Parathyroid adenoma (tissue), 2 donors: ENCODE measurements at regions not wholly inside any gene's neighbourhood (a gene's known extent, or its start where the extent isn't known, plus 50 kb on each side); places are given as distances from the start of the nearest gene placed in this dataset.
"Not testable (repeated sequence)": the region's sequence is repeated elsewhere in the genome, so short reads cannot be mapped to it uniquely, and the experiment has no call there.

Source experiments
- H2AFZ ChIP-seq: fragments of 300-600 bp; sonication (generic); one replicate; pipeline ENCODE4 v1.7.0; 2017; ENCODE audit warnings: antibody characterized with exemption, mild to moderate bottlenecking
- H3K27ac ChIP-seq: fragments of 300-600 bp; sonication (generic); one replicate; pipeline ENCODE4 v1.7.0; 2017
- H3K27me3 ChIP-seq: fragments of 300-600 bp; sonication (generic); one replicate; pipeline ENCODE4 v1.7.0; 2017; ENCODE audit warnings: low read length; ENCODE audit not compliant: control insufficient read depth, insufficient read depth
- H3K36me3 ChIP-seq: fragments of 300-600 bp; sonication (generic); one replicate; pipeline ENCODE4 v1.7.0; 2017; ENCODE audit warnings: low read length; ENCODE audit not compliant: control insufficient read depth, insufficient read depth
- H3K4me1 ChIP-seq: fragments of 300-600 bp; sonication (generic); one replicate; pipeline ENCODE4 v1.7.0; 2017; ENCODE audit warnings: control low read depth
- H3K4me2 ChIP-seq: fragments of 300-600 bp; sonication (generic); one replicate; pipeline ENCODE4 v1.7.0; 2017; ENCODE audit warnings: low read length
- H3K4me3 ChIP-seq: fragments of 300-600 bp; sonication (generic); one replicate; pipeline ENCODE4 v1.7.0; 2017; ENCODE audit warnings: low read depth, low read length
- H3K79me2 ChIP-seq: fragments of 300-600 bp; sonication (generic); one replicate; pipeline ENCODE4 v1.7.0; 2017; ENCODE audit warnings: control low read depth
- H3K9ac ChIP-seq: fragments of 300-600 bp; sonication (generic); one replicate; pipeline ENCODE4 v1.7.0; 2017; ENCODE audit warnings: mild to moderate bottlenecking
- H3K9me3 ChIP-seq: fragments of 300-600 bp; sonication (generic); one replicate; pipeline ENCODE4 v1.7.0; 2017; ENCODE audit warnings: low read length; ENCODE audit not compliant: control insufficient read depth
- CTCF ChIP-seq: fragments of 300-600 bp; sonication (generic); IDR thresholded peaks from one replicate; pipeline ENCODE4 v1.7.0; 2017; ENCODE audit warnings: antibody characterized with exemption, mild to moderate bottlenecking
- donor health status: primary hyperparathyroidism.

GRCh38 chr2:44055664-44056063 lies 59.9 kb upstream of the LRPPRC start:
- Histone ChIP-seq H3K9ac (no peak overlapping the region), H3K4me2 (peak overlapping the region; percentile 2), H3K4me3 (no peak overlapping the region), H3K36me3 (no peaks in the 10 kb centered on the region), H3K4me1 (peaks cover 49% of the 10 kb centered on the region), H3K27me3 (no peaks in the 10 kb centered on the region), H2AFZ (peak overlapping the region; percentile 52), H3K9me3 (no peaks in the 10 kb centered on the region), H3K79me2 (no peaks in the 10 kb centered on the region), H3K27ac (peak overlapping the region; percentile 87)
- no peak for TF ChIP-seq CTCF

DNA sequence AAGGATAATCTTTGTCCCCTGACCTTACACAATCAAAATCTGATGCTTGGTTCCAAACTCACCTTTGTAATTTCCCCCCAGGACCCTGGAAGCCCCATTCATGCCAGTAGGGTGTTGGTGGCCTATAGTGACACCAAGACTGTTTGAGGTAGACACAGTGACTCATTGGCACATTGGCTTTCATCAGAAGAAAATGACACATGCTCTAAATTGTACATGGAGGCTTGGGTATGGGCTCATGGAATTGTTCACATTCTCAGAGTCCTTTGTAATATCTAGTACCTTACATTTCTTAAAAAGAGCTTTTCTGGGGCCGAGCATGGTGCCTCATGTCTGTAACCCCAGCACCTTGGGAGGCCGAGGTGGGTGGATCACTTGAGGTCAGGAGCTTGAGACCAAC lies 61.2 kb upstream of the LRPPRC start:
- no peak for TF ChIP-seq CTCF
- Histone ChIP-seq H3K36me3 (no peaks in the 10 kb centered on the region), H3K27me3 (no peaks in the 10 kb centered on the region), H3K9me3 (no peaks in the 10 kb centered on the region), H3K27ac (peak overlapping the region; percentile 87), H3K79me2 (no peaks in the 10 kb centered on the region), H3K4me1 (peaks cover 47% of the 10 kb centered on the region), H3K9ac (no peak overlapping the region), H3K4me2 (no peak overlapping the region), H3K4me3 (no peak overlapping the region), H2AFZ (peak overlapping the region; percentile 52)

GRCh38 chr2:44060286-44060685 lies 64.5 kb upstream of the LRPPRC start:
- H3K36me3 ChIP-seq, H3K9ac ChIP-seq, H3K9me3 ChIP-seq, H2AFZ ChIP-seq, H3K27me3 ChIP-seq, H3K4me3 ChIP-seq, H3K27ac ChIP-seq, H3K4me2 ChIP-seq, H3K79me2 ChIP-seq: not testable (repeated sequence)
- H3K4me1 ChIP-seq = peaks cover 26% of the 10 kb centered on the region

DNA sequence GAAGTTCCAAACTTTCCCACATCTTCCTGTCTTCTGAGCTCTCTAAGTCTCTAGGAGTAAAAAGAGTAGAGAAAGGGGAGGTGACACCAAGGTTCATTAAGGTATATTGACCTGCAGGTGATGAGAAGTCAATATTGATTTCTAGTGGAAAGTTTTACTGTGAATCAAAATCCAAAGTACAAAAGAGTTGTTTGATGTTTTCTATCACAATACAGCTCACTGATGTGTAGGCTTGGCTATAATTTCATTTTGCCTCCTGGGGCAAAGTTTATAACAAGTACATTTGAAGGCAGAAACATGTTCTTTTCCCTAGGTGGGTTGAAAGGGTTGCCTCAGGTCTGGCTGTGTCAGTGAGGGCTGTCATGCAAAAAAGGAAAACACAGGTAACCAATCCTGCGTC lies 65.2 kb upstream of the LRPPRC start:
- no peaks in the 10 kb centered on the region for H3K36me3 ChIP-seq
- H3K27ac ChIP-seq = no peak overlapping the region
- no peaks in the 10 kb centered on the region for H3K79me2 ChIP-seq
- no peak overlapping the region for H2AFZ ChIP-seq
- peaks cover 21% of the 10 kb centered on the region for H3K4me1 ChIP-seq
- H3K4me2 ChIP-seq = no peak overlapping the region
- H3K9ac ChIP-seq = no peak overlapping the region
- no peak overlapping the region for H3K4me3 ChIP-seq
- H3K9me3 ChIP-seq = no peaks in the 10 kb centered on the region
- no peak for TF ChIP-seq CTCF
- no peaks in the 10 kb centered on the region for H3K27me3 ChIP-seq

DNA sequence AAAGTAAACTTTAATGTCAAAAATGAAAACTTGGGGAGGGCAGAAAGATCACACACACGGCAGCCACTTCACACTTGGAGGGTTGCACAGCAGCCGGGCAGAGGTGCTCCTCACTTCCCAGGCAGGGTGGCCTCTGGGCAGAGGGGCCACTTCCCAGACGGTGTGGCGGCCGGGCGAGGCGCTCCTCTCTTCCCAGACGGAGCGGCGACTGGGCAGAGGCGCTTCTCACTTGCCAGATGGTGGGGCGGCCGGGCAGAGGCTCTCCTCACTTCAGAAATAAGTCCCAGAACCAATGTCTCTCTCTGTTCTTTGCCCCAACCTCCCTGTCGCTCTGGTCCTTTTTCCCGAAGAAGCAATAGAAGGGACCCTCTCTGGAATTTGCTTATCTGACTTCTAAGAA lies 65.7 kb upstream of the LRPPRC start:
- H3K9ac ChIP-seq = no peak overlapping the region
- no peak for TF ChIP-seq CTCF
- no peaks in the 10 kb centered on the region for H3K79me2 ChIP-seq
- no peak overlapping the region for H3K4me3 ChIP-seq
- H3K36me3 ChIP-seq = no peaks in the 10 kb centered on the region
- no peak overlapping the region for H3K27ac ChIP-seq
- no peak overlapping the region for H2AFZ ChIP-seq
- no peak overlapping the region for H3K4me2 ChIP-seq
- peaks cover 16% of the 10 kb centered on the region for H3K4me1 ChIP-seq
- no peaks in the 10 kb centered on the region for H3K27me3 ChIP-seq
- no peaks in the 10 kb centered on the region for H3K9me3 ChIP-seq
